ENCODE measurements at regions not wholly inside any gene's neighbourhood (a gene's known extent, or its start where the extent isn't known, plus 50 kb on each side); places are given as distances from the start of the nearest gene placed in this dataset.

DNA sequence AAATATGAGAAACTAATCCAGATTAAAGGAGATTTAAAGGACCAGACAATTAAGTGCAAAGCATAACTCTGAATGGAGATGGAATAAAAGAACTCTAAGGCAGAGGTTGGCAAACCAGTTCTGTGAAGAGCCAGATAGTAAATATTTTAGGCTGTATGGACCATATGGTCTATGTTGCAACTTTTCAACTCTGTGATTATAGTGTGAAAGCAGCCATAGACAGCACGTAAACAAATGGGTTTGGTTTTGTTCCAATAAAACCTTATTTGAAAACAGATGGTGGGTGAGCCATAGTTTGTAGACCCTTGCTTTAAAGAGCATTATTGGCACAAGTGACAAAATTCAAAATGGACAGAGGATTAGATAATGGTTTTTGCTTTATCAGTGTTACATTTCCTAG lies 884.1 kb downstream of the CCSER2 start:
- Histone ChIP-seq H3K4me1 (ENCODE audit: insufficient read depth, low read length) (no peaks in the 10 kb centered on the region), H3K27ac (ENCODE audit: low read depth, low read length) (no peak overlapping the region), H4K20me1 (ENCODE audit: insufficient read depth, low read length) (no peaks in the 10 kb centered on the region), H3K4me2 (ENCODE audit: low read length) (no peak overlapping the region), H3K4me3 (ENCODE audit: insufficient read depth, low read depth, low read length) (no peak overlapping the region), H3K79me2 (ENCODE audit: insufficient read depth, low read length) (no peaks in the 10 kb centered on the region), H2AFZ (ENCODE audit: low read depth, low read length) (no peak overlapping the region), H3K36me3 (ENCODE audit: insufficient read depth, low read length) (no peaks in the 10 kb centered on the region), H3K9me3 (ENCODE audit: insufficient read depth, low read depth, low read length) (no peaks in the 10 kb centered on the region), H3K9ac (ENCODE audit: low read length) (no peak overlapping the region), H3K27me3 (ENCODE audit: insufficient read depth, low read length) (no peaks in the 10 kb centered on the region)
- TF ChIP-seq, protein P1, sequence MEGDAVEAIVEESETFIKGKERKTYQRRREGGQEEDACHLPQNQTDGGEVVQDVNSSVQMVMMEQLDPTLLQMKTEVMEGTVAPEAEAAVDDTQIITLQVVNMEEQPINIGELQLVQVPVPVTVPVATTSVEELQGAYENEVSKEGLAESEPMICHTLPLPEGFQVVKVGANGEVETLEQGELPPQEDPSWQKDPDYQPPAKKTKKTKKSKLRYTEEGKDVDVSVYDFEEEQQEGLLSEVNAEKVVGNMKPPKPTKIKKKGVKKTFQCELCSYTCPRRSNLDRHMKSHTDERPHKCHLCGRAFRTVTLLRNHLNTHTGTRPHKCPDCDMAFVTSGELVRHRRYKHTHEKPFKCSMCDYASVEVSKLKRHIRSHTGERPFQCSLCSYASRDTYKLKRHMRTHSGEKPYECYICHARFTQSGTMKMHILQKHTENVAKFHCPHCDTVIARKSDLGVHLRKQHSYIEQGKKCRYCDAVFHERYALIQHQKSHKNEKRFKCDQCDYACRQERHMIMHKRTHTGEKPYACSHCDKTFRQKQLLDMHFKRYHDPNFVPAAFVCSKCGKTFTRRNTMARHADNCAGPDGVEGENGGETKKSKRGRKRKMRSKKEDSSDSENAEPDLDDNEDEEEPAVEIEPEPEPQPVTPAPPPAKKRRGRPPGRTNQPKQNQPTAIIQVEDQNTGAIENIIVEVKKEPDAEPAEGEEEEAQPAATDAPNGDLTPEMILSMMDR (IDR thresholded peaks at IDR 0.05; ENCODE audit: insufficient read depth, low read depth, low read length): no peak
- TF ChIP-seq EZH2 (IDR thresholded peaks at IDR 0.05; ENCODE audit: insufficient read depth, low read length): no peak
- H3K27ac Mint-ChIP-seq (ENCODE audit: unreplicated experiment): no peak overlapping the region
- H3K36me3 Mint-ChIP-seq (ENCODE audit: low read depth, unreplicated experiment): no peaks in the 10 kb centered on the region
- H3K4me1 Mint-ChIP-seq (ENCODE audit: low read depth, unreplicated experiment): no peaks in the 10 kb centered on the region
- no peak overlapping the region for H3K4me3 Mint-ChIP-seq (ENCODE audit: unreplicated experiment)
- peaks cover 4% of the 10 kb centered on the region for H3K9me3 Mint-ChIP-seq (ENCODE audit: unreplicated experiment)
- DNase-seq (ENCODE audit: low read depth) (no peak), FAIRE-seq (no peak)
- no peaks in the 10 kb centered on the region for H3K27me3 Mint-ChIP-seq (ENCODE audit: low read depth, unreplicated experiment)

DNA sequence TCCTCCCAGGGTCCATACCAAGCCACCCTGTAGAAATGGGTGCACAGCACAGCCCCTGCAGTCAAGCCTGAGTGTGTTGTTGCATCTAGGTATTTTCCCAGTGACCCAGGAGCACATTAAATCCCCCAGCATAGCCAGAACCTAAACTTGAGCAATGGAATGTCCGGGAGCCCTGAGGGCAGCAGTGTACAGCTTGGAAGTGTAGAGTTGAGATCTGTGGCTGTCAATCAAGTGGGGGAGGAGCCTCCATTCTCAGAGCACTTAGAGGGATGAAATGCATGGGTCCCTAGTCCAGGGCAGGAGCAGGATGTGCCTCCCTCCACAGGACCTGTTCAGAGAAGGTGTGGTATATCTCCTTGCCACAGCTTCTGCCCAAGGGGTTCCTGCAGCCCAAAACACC lies 885.1 kb downstream of the CCSER2 start:
- no peaks in the 10 kb centered on the region for H3K79me2 ChIP-seq (ENCODE audit: insufficient read depth, low read length)
- H3K36me3 ChIP-seq (ENCODE audit: insufficient read depth, low read length): no peaks in the 10 kb centered on the region
- H3K27me3 Mint-ChIP-seq (ENCODE audit: low read depth, unreplicated experiment): no peaks in the 10 kb centered on the region
- no peak overlapping the region for H3K4me3 Mint-ChIP-seq (ENCODE audit: unreplicated experiment)
- FAIRE-seq (no peak), DNase-seq (ENCODE audit: low read depth) (no peak)
- H3K9me3 ChIP-seq (ENCODE audit: insufficient read depth, low read depth, low read length): no peaks in the 10 kb centered on the region
- TF ChIP-seq EZH2 (IDR thresholded peaks at IDR 0.05; ENCODE audit: insufficient read depth, low read length): no peak
- TF ChIP-seq, protein P1 (IDR thresholded peaks at IDR 0.05; ENCODE audit: insufficient read depth, low read depth, low read length): no peak
- H3K9me3 Mint-ChIP-seq (ENCODE audit: unreplicated experiment): peaks cover 2% of the 10 kb centered on the region
- no peaks in the 10 kb centered on the region for H3K4me1 ChIP-seq (ENCODE audit: insufficient read depth, low read length)
- H3K27ac ChIP-seq (ENCODE audit: low read depth, low read length): no peak overlapping the region
- no peak overlapping the region for H3K4me3 ChIP-seq (ENCODE audit: insufficient read depth, low read depth, low read length)
- no peaks in the 10 kb centered on the region for H3K27me3 ChIP-seq (ENCODE audit: insufficient read depth, low read length)
- no peak overlapping the region for H3K27ac Mint-ChIP-seq (ENCODE audit: unreplicated experiment)
- H3K4me2 ChIP-seq (ENCODE audit: low read length): no peak overlapping the region
- H4K20me1 ChIP-seq (ENCODE audit: insufficient read depth, low read length): no peaks in the 10 kb centered on the region
- H3K4me1 Mint-ChIP-seq (ENCODE audit: low read depth, unreplicated experiment): no peaks in the 10 kb centered on the region
- no peak overlapping the region for H3K9ac ChIP-seq (ENCODE audit: low read length)
- no peaks in the 10 kb centered on the region for H3K36me3 Mint-ChIP-seq (ENCODE audit: low read depth, unreplicated experiment)
- H2AFZ ChIP-seq (ENCODE audit: low read depth, low read length): no peak overlapping the region

DNA sequence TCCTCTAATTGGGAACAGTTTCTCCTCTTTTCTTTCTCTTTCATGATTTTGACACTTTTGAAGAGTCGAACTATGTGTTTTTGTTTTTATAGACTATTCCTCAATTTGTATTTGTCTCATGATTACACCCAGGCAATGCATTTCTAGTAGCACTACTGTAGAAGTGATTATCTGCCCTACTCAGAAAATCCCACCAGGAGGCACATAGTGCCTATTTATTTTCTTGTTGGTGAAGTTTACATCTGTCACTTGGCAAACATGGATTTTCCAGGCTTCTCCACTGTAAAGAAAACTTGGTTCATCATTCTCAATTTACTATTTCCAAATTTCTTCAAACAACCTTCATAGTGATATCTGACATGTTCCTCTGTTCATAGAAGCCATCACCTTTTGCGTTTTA lies 893.9 kb downstream of the CCSER2 start:
- Mint-ChIP-seq H3K4me1 (ENCODE audit: low read depth, unreplicated experiment) (no peaks in the 10 kb centered on the region), H3K27ac (ENCODE audit: unreplicated experiment) (no peak overlapping the region), H3K36me3 (ENCODE audit: low read depth, unreplicated experiment) (no peaks in the 10 kb centered on the region), H3K9me3 (ENCODE audit: unreplicated experiment) (peaks cover 2% of the 10 kb centered on the region), H3K27me3 (ENCODE audit: low read depth, unreplicated experiment) (no peaks in the 10 kb centered on the region), H3K4me3 (ENCODE audit: unreplicated experiment) (no peak overlapping the region)
- H3K27me3 ChIP-seq (ENCODE audit: insufficient read depth, low read length): no peaks in the 10 kb centered on the region
- no peak overlapping the region for H3K4me3 ChIP-seq (ENCODE audit: insufficient read depth, low read depth, low read length)
- TF ChIP-seq, protein P1 (IDR thresholded peaks at IDR 0.05; ENCODE audit: insufficient read depth, low read depth, low read length): no peak
- no peak for TF ChIP-seq EZH2 (IDR thresholded peaks at IDR 0.05; ENCODE audit: insufficient read depth, low read length)
- no peak overlapping the region for H2AFZ ChIP-seq (ENCODE audit: low read depth, low read length)
- H3K27ac ChIP-seq (ENCODE audit: low read depth, low read length): no peak overlapping the region
- no peaks in the 10 kb centered on the region for H3K4me1 ChIP-seq (ENCODE audit: insufficient read depth, low read length)
- H3K36me3 ChIP-seq (ENCODE audit: insufficient read depth, low read length): no peaks in the 10 kb centered on the region
- FAIRE-seq (no peak), DNase-seq (ENCODE audit: low read depth) (no peak)
- no peaks in the 10 kb centered on the region for H3K9me3 ChIP-seq (ENCODE audit: insufficient read depth, low read depth, low read length)
- no peaks in the 10 kb centered on the region for H4K20me1 ChIP-seq (ENCODE audit: insufficient read depth, low read length)
- no peaks in the 10 kb centered on the region for H3K79me2 ChIP-seq (ENCODE audit: insufficient read depth, low read length)
- no peak overlapping the region for H3K9ac ChIP-seq (ENCODE audit: low read length)
- no peak overlapping the region for H3K4me2 ChIP-seq (ENCODE audit: low read length)
